ENCODE measurements at regions not wholly inside any gene's neighbourhood (a gene's known extent, or its start where the extent isn't known, plus 50 kb on each side); places are given as distances from the start of the nearest gene placed in this dataset.
"Not testable (repeated sequence)": the region's sequence is repeated elsewhere in the genome, so short reads cannot be mapped to it uniquely, and the experiment has no call there.

DNA sequence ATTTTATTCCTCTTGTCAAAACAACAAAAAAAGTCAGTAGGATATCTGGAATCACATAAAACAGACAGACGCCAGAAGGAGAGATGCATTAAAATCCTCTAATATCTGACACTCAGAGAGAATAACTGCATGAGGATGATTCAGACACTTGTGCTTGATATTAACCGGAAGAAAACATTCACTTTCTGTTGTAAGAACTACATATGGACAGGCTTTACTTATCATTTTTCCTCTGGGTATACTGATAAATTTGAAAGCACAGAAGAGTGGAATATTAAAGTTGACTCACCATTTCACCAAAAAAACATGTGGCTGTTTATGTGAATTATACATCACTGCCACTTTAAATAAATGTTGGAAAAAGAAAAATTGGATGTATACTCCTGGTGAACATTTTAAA lies 589.1 kb upstream of the CDH2 start:
- no peak for DNase-seq

DNA sequence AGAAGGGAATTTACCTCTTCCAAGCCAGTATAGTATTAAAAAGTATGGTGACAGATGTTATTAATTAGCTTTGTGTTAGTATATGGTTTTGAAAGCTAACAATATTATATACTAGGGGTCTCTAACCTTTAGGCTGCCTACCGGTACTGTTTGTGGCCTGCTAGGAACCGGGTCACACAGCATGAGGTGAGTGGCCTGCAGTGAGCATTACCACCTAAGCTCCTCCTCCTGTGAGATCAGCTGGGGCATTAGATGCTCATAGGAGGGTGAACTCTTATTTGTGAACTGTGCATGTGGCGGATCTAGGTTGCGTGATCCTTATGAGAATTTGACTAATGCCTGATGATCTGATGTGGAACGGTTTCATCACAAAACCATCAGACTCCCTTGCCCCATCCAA lies 583.4 kb upstream of the CDH2 start:
- no peak for DNase-seq

DNA sequence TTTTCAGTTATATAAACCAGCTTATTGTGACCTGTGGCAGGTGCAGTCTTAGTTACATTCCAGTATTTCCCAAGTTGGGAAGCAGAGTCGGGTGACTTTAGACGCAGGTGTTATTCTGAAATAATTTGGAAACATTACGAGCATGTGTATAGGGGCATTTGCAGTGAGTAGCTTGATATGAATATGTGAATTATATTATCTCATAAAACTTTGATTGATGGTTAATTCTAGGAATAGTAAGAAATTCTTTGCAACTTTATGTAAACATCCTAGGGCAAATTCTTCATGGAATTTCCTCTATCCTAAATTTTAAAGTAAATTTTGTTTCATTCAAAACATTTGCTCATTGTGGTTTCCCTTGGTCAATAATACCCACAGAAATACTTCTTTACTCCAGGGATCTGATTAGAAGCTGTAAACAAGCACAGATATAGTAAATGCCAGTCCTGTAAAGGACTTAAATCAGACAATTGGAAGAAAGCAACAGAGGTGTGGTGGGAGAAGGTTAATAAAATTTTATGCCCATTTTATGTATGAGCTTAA lies 580.6 kb upstream of the CDH2 start:
- DNase-seq: no peak

DNA sequence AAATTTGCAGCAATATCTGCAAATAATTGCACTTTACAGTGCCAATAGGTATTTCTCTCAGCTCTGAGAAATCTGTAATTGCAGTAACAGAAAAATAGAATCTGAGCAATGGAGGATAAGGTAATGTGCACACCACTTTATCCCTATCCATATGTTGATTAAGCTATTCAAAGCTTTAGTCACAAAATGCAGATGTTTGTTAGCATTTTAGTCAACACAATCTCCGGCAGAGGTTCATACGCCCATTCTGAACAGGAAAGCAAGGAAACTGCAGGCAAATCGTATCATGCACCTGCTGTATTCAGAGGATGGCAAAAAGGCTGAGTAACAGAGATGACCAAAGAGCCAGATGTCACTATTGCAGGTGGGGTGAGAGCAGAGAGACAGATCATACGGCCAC lies 566.2 kb upstream of the CDH2 start:
- DNase-seq: no peak

DNA sequence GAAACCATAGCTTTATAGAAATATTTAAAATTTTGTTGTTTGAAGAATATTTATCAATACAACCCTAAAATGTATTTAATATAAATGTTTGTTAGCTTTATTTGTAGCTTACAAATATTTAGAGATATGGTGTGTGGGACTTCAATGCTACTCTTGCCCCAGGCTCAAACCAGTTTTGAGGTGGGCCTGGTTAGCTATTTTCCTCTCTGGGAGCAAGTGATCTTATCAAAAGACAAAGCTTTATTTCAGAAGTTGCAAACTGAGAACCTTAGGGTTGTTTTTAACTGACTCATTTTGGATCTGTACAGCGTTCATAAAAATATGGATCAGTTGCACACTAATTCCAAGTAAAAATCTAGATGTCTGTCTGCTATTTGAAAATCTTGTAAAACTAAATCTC lies 563.6 kb upstream of the CDH2 start:
- no peak for DNase-seq

DNA sequence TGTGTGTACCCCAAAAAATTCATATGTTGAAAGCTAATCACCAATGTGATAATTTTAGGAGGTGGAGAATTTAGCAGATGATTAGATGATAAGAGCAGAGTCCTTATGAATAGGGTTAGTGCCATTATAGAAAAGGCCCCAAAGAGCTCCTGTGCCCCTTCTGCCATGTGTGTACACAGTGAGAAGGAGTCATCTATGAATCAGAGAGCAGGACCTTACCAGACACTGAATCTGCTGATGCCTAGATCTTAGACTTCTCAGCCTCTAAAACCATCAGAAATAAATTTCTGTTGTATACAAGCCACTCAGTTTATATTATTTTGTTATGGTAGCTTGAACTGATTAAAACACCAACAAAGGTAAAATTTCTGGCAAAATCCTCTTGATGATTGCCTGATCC lies 560.0 kb upstream of the CDH2 start:
- DNase-seq: no peak

DNA sequence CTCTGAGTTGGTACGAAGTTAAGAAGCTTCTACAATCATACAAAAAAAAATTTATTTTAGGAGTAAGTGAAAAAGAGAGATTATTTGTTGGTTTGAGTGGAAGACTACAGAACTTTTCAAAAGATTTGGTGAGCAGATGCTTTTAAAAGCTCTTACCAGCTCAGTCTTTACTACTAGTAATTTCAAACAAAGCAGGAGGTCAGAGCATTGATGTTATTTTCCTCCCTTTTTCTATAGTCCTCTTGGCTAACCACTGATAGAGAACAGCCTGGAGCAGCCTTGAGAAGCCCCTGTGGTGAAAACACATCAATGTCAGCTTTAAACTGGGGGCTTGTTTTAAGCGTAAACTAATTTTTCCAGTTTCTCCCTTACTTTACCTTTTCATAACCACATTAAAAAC lies 559.3 kb upstream of the CDH2 start:
- no peak for DNase-seq

DNA sequence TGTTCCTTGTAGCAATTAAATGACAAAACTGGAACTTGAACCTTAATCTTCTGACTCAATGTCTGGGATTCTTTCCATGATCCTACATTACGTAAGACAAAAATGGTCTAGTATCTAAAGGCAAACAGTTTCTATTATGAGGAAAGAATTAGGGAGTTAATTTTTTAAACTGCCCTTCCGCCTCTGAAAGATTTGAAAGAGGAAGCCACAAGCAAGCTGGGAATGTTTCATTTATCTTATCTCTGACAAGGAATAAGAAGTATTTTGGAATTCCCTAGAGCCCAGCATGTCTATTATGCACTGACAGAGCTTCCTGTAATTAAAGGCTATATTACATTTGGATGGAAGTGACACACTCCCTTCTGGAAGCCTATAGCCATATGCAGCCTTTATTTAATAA lies 558.8 kb upstream of the CDH2 start:
- DNase-seq: no peak

DNA sequence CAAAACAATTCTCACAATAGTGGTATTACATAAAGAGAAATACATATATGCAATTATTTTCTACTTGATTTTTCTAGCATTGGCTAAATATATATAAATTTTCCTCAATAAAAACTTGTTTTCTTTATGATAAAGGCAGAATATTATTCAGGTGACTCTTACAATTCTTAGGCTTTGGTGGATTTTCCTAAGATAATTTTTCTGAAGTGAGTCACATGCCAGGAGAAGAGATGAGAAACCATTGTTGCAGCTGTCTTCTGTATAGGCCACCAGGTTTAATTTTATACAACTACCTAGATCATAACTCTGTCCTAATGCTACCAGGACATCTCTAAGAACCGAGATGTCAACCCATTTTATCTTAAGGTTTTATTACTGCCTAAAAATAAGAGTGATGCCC lies 552.4 kb upstream of the CDH2 start:
- DNase-seq: no peak

DNA sequence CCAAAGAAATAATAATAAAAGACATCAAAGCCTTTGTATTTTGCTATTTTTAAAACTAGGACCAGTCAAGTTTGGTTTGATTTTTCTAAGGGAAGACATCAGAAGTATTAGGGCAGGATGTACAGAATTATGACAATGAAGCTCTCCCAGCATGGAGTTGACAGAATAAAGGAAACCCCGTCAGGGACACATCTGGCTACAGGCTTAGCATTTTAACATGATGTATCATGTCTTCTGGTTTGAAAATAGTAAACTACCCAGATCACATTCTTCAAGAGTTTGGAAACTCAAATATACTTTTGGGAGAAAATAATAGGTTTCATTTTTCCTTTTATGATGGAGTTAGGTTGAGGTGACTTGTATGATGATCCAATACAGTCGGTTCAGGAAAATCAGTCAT lies 552.0 kb upstream of the CDH2 start:
- no peak for DNase-seq

DNA sequence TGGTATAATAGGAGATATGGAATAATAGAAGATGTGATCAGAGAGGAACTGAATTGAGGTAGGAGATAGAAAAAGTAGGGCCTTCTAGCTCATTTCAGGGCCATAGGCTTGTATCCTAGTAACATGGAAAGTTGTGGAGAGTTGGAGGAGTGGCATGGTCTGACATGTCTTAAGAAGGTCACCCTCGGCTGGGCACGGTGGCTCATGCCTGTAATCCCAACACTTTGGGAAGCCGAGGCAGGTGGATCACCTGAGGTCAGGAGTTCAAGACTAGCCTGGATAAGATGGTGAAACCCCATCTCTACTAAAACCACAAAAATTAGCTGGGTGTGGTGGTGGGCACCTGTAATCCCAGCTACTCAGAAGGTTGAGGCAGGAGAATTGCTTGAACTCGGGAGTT lies 550.3 kb upstream of the CDH2 start:
- not testable (repeated sequence) for DNase-seq

DNA sequence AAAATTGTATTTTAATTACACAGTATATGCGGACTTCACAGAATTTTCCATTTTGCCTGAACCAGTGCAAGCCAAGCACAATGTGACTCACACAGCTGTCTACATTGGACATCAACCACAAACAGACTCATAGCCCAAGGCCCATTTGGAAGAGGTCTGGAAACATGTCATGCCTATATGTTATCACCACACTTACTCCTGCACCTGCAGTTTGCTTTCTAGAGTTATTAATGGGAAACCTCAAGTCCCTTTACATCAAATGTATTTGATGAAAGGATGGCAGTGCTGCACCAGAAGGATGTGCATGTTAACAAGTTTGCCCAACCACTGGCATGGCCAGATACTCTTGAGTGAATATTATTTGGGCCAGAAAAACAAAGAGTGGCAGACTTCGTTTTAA lies 548.9 kb upstream of the CDH2 start:
- no peak for DNase-seq

DNA sequence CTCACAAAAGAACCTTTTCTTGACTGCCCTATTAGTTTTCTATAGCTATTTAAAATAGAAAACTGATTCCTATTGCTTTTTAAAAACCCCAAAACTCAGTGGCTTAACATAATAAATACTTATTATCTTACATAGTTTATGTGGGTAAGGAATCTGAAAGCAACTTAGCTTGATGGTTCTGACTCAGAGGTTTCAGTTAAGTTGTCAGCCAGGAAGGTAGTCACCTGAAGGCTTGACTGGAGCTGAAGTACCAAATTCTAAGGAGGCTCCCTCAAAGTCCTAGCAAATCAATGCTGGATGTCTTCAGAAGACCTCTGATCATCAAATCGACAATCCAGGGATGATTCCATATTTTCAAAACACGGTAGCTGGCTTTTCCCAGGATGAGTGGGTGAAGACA lies 546.6 kb upstream of the CDH2 start:
- no peak for DNase-seq

DNA sequence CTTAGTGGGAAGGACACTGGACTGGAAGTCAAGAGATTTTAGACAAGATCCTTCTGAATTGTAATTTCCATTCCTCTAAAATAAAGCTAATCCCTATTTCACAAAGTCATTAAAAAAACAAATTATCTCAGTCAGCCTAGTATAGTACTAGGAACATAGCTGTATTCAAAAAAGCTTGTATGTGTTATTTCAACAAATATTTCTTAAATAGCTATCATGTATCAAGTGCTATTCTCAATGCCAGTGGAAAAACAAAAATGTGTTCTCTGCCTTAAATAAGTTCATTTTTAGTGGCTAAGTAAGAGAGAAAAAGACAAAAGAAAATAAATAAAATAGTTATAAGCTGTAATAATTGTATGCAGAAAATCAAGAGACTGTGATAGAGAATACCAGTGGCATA lies 541.8 kb upstream of the CDH2 start:
- DNase-seq: no peak

DNA sequence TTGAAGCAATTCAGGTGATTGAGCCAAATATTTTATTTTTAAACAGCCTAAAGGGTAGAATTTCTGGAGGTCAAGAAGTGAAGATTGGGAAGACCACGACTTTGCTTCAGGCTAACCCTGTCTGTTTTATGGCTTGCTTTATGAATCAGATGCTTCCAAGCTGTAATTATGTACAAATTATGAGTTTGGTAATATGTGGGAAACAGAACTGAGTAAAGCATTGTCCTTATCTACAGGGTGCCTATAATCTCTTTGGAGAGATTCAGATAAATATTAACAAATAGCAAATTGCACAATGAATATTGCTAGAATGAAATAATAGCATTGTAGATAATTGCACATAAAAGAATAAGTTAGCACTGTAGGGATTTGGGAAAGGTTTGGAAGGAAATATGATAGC lies 539.4 kb upstream of the CDH2 start:
- DNase-seq: no peak

DNA sequence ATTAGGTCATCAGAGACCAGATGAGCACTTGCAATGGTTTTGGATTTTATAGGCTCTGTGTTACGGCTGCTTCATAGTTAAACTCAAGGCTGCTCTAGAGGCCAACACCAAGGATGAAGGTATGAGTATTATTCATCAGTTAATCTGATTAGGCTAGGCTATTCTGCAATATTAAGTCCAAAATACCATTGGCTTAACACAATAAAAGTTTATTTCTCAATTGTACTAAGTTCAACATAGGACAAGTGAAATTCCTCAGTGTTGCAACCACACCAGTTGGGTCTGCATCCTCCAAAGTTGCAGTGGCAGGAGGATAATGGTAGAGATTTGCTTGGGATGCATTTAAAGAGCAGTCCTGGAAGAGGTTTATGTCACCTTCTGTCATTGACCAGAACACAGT lies 538.3 kb upstream of the CDH2 start:
- DNase-seq: no peak

DNA sequence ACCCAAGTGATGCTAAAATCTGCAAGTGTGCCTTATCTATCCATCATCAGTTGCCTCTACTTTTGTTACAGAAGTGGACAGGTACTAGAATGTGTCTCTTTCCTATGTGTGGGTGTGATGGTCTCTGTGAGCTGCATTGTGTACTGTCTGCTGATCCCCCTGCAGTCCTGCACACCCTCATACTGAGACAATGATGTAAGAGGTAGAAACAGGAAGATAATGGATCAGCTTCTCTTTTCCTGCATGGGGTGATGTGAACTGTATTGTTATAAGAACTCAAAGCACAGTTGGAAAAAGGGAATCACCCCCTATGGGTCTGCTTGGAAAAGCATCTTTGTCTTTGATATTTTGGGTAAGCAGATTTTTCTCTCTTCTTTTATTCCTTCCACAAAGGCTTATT lies 537.6 kb upstream of the CDH2 start:
- DNase-seq: no peak

DNA sequence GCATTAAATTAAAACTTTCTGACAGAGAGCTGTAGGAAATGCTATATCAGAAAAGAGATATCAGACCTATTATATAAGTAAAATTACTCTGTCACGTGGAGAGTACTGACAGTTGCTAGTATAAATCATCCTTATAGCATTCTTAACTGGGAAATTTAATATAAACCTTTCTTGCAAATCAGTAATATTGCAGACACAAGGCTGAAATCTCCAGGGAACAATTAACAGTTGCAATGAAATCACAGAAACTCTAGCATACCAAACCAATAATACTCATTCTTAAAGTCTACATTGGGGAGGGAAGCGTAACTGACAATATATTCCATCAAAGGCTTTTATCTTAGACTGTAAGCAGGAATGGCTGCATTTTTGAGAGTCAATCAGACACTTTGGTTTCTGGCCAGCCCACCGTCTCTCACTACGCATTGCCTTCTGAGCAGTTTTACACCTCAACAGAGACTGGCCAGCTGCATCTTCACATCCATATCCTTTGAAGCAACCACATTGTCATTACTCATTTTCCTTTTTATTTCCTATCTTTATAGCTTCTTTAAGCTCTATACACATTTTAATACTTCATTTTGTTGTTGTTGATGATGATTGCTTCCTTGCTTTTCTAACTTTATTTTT lies 536.0 kb upstream of the CDH2 start:
- DNase-seq: no peak

DNA sequence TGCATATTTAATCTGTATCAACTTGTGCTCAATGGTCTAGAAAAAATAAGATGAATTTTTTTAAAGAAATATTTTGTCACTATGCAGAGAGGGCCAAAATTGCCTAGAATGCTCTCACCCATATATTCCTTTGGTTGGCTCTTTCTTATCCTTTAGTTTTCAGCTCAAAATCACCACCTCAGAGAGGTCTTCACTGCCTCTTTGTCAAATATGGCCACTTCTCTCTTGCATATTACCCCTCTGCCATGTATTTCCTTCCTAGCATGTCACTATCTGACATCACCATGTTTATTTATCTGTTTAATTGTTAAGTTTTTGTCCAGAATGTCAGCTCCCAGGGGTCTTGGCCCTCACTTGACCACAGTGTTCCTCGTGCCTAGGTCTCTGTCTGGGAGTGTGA lies 535.2 kb upstream of the CDH2 start:
- no peak for DNase-seq

DNA sequence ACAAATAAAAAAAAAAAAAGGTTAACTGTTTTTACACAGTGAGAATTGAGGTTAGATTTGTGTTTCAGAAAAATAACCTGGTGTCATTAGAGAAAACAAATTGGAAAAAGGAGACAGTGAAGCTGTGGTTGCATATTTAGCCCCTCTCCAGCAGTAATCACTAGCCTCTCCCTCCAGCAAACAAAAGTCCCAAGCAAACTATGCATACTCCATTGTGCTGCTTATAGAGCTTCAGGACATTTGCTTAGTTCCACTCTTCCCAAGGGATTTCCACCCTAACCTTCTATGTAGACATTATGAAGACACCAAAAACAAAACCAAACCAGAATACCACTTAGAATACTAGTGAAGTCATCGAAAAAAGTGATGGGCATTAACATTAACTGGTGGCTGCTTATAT lies 534.2 kb upstream of the CDH2 start:
- no peak for DNase-seq

DNA sequence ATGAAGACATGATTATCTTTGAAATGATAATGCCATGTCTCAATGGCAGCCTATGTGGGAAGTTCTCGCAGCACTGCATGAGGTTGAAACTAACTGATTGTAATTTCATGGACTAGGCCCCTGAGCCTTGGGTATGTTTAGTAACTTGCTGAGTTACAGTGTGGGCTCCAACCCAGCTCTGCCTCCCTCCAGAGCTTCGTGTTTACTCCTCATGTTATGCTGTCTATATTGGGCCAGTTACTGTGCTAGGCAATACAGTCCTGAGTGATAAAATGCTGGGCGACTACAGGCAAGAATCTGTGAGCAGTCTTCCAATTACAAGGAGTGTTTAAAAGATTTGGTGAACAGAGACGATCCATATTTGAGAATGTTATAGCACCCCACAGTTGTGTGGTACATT lies 530.1 kb upstream of the CDH2 start:
- no peak for DNase-seq

DNA sequence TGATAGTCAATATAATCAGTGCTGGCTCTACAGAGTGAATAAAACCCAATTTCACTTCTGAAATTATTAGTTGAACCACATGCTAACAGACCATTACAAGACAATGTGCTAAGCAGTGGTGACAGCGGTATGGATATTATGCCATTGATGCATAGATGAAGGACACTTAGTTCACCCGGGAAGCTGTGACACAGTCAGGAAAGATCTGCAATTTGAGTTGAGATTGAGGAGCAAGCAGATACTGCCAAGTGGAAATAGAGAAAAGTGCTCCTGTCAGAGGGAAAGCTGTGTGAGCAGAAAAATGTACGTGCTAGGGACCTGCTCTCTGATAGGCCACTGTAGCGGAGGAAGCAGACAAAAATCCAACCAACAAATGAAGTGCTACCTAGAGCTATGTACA lies 529.5 kb upstream of the CDH2 start:
- DNase-seq: no peak

DNA sequence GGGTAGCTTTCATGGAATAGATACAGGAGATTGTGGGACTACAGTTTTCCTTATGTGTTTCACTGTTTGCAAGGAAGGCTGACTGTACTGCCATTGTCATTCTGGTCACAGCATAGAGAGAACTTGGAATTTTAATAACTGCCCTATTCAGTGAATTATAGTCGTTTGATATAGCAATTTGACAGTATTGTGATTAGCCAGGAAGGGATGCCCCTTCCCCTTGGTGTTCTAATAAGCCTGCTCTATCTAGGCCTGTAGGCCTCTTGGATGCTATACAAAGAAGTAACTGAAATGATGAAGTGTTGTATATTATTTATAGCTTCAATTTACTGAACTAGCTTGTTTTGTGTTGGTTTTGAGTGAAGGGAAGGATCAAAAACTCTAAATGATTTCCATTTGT lies 528.6 kb upstream of the CDH2 start:
- DNase-seq: no peak

DNA sequence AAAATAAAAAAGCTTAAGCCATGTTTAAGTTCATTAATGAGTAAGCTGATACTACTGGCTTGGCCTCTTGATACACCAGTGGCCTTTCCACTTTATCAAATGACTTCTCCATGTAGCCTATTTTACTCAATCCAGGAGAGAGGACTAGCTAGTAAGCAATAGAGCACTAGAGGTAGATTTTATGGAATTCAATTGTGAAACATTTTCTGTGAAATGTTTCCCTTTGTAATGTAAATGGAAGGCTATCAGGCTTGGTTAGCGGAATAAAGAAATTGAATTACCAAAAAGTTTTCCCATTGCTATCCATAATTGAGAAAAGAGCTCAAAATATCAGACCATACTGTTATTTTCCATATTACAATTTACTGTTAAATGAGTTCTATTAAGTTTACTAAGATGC lies 515.4 kb upstream of the CDH2 start:
- DNase-seq: no peak

DNA sequence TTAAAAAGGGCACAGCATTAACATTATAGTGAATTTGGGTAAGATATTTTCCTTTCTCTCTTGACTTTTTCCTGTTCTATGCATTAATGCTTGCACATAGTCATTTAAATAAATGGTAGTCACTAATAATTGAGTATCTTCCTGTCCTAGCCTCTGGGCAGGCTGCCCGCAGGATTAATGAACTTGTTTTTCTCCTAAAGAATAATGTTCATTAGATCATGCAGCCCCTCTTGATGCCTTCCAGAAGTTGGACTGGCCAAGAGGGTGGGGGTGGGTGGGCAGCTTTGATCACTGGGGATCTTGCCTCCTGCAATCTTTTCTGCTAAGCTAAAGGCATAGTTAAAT lies 514.5 kb upstream of the CDH2 start:
- no peak for DNase-seq

Data from occipital lobe (tissue), 1 donor.